GM04503 (cell line): ENCODE measurements at regions not wholly inside any gene's neighbourhood (a gene's known extent, or its start where the extent isn't known, plus 50 kb on each side); places are given as distances from the start of the nearest gene placed in this dataset.

ENCODE experiments used
- DNase-seq: peaks from one replicate; pipeline ENCODE4 v3.0.0-alpha.2; 2012; ENCODE audit warnings: low read depth

GRCh38 chr12:71071536-71072097 is 86.2 kb downstream of the TSPAN8 start:
- DNase-seq: no peak

GRCh38 chr12:71070416-71071128 is 87.2 kb downstream of the TSPAN8 start:
- DNase-seq: no peak

GRCh38 chr12:71069311-71069710 is 88.5 kb downstream of the TSPAN8 start:
- no peak for DNase-seq

GRCh38 chr12:71063087-71063486 is 94.7 kb downstream of the TSPAN8 start:
- DNase-seq: no peak

GRCh38 chr12:71061451-71061850 is 96.3 kb downstream of the TSPAN8 start:
- DNase-seq: no peak

GRCh38 chr12:71060426-71060825 is 97.4 kb downstream of the TSPAN8 start:
- DNase-seq: no peak

- DNase-seq: no peak
These were observed 100.5 kb downstream of the TSPAN8 start for GRCh38 chr12:71057330-71057729.

- DNase-seq: no peak
These were observed 103.2 kb downstream of the TSPAN8 start for GRCh38 chr12:71054551-71054950.

GRCh38 chr12:71046215-71046614 is 111.6 kb downstream of the TSPAN8 start:
- DNase-seq: peak; percentile 4

GRCh38 chr12:71045781-71046180 is 112.0 kb downstream of the TSPAN8 start:
- peak; percentile 11 for DNase-seq

- no peak for DNase-seq
These were observed 116.3 kb downstream of the TSPAN8 start for GRCh38 chr12:71041476-71041875.

GRCh38 chr12:71038960-71039359 is 118.4 kb upstream of the PTPRR start:
- no peak for DNase-seq

GRCh38 chr12:71036526-71036925 is 116.0 kb upstream of the PTPRR start:
- DNase-seq: no peak

- no peak for DNase-seq
These were observed 112.4 kb upstream of the PTPRR start for GRCh38 chr12:71032933-71033332.

- DNase-seq: no peak
These were observed 108.8 kb upstream of the PTPRR start for GRCh38 chr12:71029302-71029701.

- no peak for DNase-seq
These were observed 107.3 kb upstream of the PTPRR start for GRCh38 chr12:71027856-71028255.

GRCh38 chr12:71024827-71025226 is 104.3 kb upstream of the PTPRR start:
- DNase-seq: no peak

- no peak for DNase-seq
These were observed 103.7 kb upstream of the PTPRR start for GRCh38 chr12:71024281-71024680.

GRCh38 chr12:71021491-71021890 is 101.0 kb upstream of the PTPRR start:
- no peak for DNase-seq

- no peak for DNase-seq
These were observed 98.8 kb upstream of the PTPRR start for GRCh38 chr12:71019282-71019831.

- no peak for DNase-seq
These were observed 98.1 kb upstream of the PTPRR start for GRCh38 chr12:71018682-71019081.

- DNase-seq: peak; percentile 6
These were observed 93.7 kb upstream of the PTPRR start for GRCh38 chr12:71014180-71014785.

GRCh38 chr12:71011261-71011660 is 90.7 kb upstream of the PTPRR start:
- DNase-seq: no peak
